Ovary (tissue), 7 donors: ENCODE measurements at regions not wholly inside any gene's neighbourhood (a gene's known extent, or its start where the extent isn't known, plus 50 kb on each side); places are given as distances from the start of the nearest gene placed in this dataset.

Experiments
- DNase-seq, 5 donors: peaks; one replicate each; pipeline ENCODE4 v3.0.0-alpha.2; 2019 to 2020
- H3K27ac ChIP-seq, 2 donors: fragments of 200-600 bp; one replicate each; pipeline versions ENCODE4 v1.5.1 to v1.8.0; 2019 to 2022
- H3K27me3 ChIP-seq: fragments of 200-600 bp; one replicate; pipeline ENCODE4 v1.8.0; 2022
- H3K36me3 ChIP-seq: fragments of 200-600 bp; sonication (generic); one replicate; pipeline ENCODE4 v1.5.1; 2019
- H3K4me1 ChIP-seq: one replicate; pipeline ENCODE4 v1.8.1; 2013; ENCODE audit warnings: mild to moderate bottlenecking, moderate library complexity; ENCODE audit not compliant: insufficient read depth
- H3K4me3 ChIP-seq: fragments of 200-600 bp; sonication (generic); one replicate; pipeline ENCODE4 v1.5.1; 2017
- H3K9me3 ChIP-seq, 2 donors: fragments of 200-600 bp in 1 of 2; sonication (generic) in 1 of 2; one replicate each; pipeline versions ENCODE4 v1.5.1 to v1.8.1; 2013 to 2019; ENCODE audit warnings: mild to moderate bottlenecking in 1 of 2, moderate library complexity in 1 of 2
- CTCF ChIP-seq, 3 donors: fragments of 450-650 bp in 2 of 3; fragments of 200-600 bp in 1 of 3; IDR thresholded peaks; one replicate each; pipeline versions ENCODE4 v1.5.1 to v1.8.0; 2016 to 2022; ENCODE audit warnings: antibody characterized with exemption in 3 of 3, mild to moderate bottlenecking in 1 of 3
- EP300 ChIP-seq: sonication (generic); formaldehyde crosslinking; IDR thresholded peaks from one replicate; pipeline ENCODE4 v1.6.1; 2017; ENCODE audit warnings: antibody characterized with exemption
- POLR2A ChIP-seq: fragments of 450-650 bp; IDR thresholded peaks from one replicate; pipeline ENCODE4 v1.6.1; 2017; ENCODE audit warnings: antibody characterized with exemption, mild to moderate bottlenecking, moderate library complexity
- WGBS, 3 donors: extraction: QIAGEN DNeasy Blood & Tissue Kit in 1 of 3; methylation state at CpG; one replicate each; pipeline versions ENCODE4 v1.1.5 to v1.1.7; 2013 to 2017; 5-methylcytosine and 5-hydroxymethylcytosine counted together
- intact Hi-C, 4 donors: fragments of 100-400 bp; cut with DNase I; formaldehyde crosslinking; loops; one replicate each; pipeline versions ENCODE4 v1.11.0 to v1.15.1; 2022 to 2023
- donor health status: DM: no; HTN: no; CAD: no; lungs with moderate emphysema.
- donor health status: DM: no; HTN: no; CAD: no.
- donor health status: Bipolar disorder and iron deficiency.
- donor health status: DM: no; HTN: no; CAD: no.
- donor health status: DM: yes; HTN: yes; CAD: no.

- no peaks in the 10 kb centered on the region for H3K27me3 ChIP-seq
- DNase-seq, result no peak
- H3K36me3 ChIP-seq, result no peaks in the 10 kb centered on the region
- no peak overlapping the region for H3K4me3 ChIP-seq
- no peaks in the 10 kb centered on the region for H3K4me1 ChIP-seq
- WGBS, 3 donors, result 76 to 83% (median 76%) methylated on average over 2 of the region's 2 CpGs
- no peak overlapping the region for H3K27ac ChIP-seq
- TF ChIP-seq EP300 (no peak), POLR2A (no peak), CTCF (IDR thresholded peaks at IDR 0.05) (no peak)
- intact Hi-C loops, result no loop called here
- H3K9me3 ChIP-seq, result no peaks in the 10 kb centered on the region
Observed at GRCh38 chr7:50214126-50214670, 90.3 kb upstream of the IKZF1 start.

- no peak for TF ChIP-seq POLR2A
- TF ChIP-seq EP300, result no peak
- TF ChIP-seq CTCF (IDR thresholded peaks at IDR 0.05), result no peak
- Histone ChIP-seq H3K36me3 (no peaks in the 10 kb centered on the region), H3K4me1 (no peaks in the 10 kb centered on the region), H3K27me3 (no peaks in the 10 kb centered on the region), H3K27ac (no peak overlapping the region), H3K4me3 (no peak overlapping the region), H3K9me3 (no peaks in the 10 kb centered on the region)
- intact Hi-C loops, result no loop called here
- DNase-seq, result no peak
- WGBS, 3 donors, result 75 to 78% (median 76%) methylated on average over 4 of the region's 4 CpGs
Observed at GRCh38 chr7:50213622-50214017, 90.9 kb upstream of the IKZF1 start.

GRCh38 chr7:50212666-50213621, 91.6 kb upstream of the IKZF1 start:
- H3K27me3 ChIP-seq, result no peaks in the 10 kb centered on the region
- DNase-seq, result no peak
- no peak overlapping the region for H3K27ac ChIP-seq
- 74 to 77% (median 75%) methylated on average over 15 of the region's 15 CpGs for WGBS, 3 donors
- intact Hi-C loops, result no loop called here
- TF ChIP-seq EP300 (no peak), CTCF (IDR thresholded peaks at IDR 0.05) (no peak), POLR2A (no peak)
- H3K4me3 ChIP-seq, result no peak overlapping the region
- no peaks in the 10 kb centered on the region for H3K36me3 ChIP-seq
- no peaks in the 10 kb centered on the region for H3K4me1 ChIP-seq
- no peaks in the 10 kb centered on the region for H3K9me3 ChIP-seq

GRCh38 chr7:50212016-50212325, 92.5 kb upstream of the IKZF1 start:
- Histone ChIP-seq H3K27me3 (no peaks in the 10 kb centered on the region), H3K36me3 (no peaks in the 10 kb centered on the region), H3K4me3 (no peak overlapping the region), H3K4me1 (no peaks in the 10 kb centered on the region), H3K9me3 (no peaks in the 10 kb centered on the region), H3K27ac (no peak overlapping the region)
- no peak for DNase-seq
- WGBS, 3 donors, result 73 to 81% (median 79%) methylated on average over 10 of the region's 10 CpGs
- no peak for TF ChIP-seq CTCF (IDR thresholded peaks at IDR 0.05)
- no peak for TF ChIP-seq EP300
- TF ChIP-seq POLR2A, result no peak
- intact Hi-C loops, result no loop called here
